Central memory CD4-positive, alpha-beta T cell (primary cell): ENCODE measurements at regions not wholly inside any gene's neighbourhood (a gene's known extent, or its start where the extent isn't known, plus 50 kb on each side); places are given as distances from the start of the nearest gene placed in this dataset.

Experiments
- DNase-seq: peaks from one replicate; pipeline ENCODE4 v3.0.0; 2022

DNA sequence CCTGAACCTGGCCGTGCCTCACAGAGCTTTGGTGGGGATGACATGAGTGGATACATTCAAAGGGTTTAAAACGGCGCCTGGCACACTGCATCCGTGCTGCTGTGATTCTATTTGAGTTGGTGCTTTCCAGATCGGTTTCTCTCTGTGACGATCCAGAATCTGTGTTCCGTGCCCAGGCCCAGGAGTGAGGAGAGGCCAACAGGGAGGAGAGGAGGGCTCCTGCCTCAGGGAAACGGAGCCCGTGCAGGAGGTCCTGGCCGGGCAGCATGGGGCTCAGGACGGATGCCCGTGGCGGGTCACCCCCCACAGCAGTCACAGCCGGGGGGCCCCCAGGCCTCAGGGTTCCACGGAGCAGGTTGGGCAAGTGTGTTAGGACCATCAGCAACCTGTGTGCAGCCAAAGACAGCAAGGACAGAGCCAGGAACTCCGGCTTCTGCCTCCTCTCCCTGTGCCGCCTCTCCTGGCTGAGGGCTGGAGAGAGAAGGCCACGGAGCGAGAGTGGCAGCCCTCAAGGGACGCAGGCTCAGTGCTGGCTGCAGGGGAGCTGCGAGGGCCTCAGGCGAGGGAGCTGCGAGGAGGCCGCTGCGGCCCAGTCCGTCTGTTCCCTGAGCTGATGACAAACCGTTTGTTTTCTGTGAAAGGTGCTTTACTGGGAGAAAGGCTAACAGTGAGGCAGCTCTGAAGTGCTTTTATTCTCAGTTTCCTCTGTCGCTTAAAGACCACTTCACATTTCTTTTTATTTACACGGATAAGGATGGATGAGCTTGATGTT is 99.3 kb downstream of the METRNL start:
- DNase-seq, result no peak

DNA sequence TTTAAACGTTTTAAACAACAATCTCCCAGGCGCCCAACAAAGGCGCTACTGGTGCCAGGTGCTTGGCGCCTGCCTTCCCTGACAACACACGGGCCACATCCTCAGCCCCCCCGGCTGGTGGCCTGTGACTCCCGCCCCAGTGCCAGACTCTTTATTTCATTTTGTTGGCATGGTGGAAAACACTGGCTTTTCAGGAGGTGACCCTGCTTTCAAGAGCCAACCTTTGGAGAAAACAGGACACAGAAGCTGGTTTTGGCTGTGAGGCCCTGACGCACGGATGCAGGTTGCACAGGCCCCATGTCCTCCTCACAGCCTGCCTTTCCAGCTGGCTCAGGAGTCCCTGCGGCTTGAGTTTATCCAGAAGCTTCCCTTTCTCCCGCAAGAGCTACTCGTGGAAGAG is 100.0 kb downstream of the METRNL start:
- DNase-seq, result no peak

DNA sequence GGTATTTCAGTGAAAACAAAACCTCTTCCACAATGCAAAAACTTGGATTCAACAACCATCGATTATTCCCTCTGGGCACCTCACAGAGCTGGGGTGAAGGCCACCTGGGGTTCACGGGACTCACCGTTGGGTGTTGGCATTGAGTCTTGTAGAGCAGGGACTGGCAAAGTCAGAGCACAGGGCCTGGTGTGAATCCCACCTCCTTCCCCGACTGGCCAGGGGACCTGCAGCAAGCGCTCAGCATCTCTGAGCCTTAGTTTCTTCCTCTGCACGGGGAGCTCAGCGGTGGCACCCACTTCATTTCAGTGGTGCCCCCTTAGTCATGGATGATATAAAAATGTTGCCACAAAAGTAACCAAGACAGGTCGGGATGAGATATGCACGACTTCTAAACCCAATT is 100.4 kb downstream of the METRNL start:
- no peak for DNase-seq

DNA sequence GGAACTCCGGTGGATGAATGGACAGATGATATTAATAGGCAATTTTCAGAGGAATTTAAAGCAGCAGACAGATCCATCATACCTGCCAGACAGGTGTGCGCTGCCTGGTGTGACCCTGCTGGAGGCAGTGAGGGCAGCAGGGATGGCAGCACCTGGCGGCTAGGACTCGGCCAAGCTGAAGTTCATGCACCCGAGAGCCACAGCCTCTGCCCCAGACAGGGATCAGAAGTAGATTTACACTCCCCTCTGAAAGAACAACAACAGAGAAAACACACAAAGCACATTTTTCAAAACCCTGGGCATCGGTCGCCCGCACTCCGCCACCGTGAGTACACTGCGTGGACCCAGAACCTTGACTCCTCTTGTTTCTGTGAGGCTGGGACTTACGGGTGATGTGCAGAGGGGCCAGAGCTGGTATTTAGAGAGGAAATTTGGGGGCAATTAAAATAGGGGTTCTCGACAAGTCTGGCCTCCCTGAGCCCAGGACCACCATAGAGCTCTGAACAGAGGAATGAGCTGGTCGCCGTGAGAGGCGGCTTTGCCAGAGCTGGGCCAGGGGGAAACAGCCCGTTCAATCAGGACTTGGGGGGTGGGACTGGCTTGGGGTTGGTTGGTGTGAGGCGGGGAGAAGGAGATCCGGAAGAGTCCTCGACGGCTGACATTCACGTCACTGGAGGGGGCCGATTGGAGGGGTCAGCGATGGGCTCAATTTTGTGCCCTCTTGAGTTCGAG is 101.0 kb downstream of the METRNL start:
- no peak for DNase-seq

DNA sequence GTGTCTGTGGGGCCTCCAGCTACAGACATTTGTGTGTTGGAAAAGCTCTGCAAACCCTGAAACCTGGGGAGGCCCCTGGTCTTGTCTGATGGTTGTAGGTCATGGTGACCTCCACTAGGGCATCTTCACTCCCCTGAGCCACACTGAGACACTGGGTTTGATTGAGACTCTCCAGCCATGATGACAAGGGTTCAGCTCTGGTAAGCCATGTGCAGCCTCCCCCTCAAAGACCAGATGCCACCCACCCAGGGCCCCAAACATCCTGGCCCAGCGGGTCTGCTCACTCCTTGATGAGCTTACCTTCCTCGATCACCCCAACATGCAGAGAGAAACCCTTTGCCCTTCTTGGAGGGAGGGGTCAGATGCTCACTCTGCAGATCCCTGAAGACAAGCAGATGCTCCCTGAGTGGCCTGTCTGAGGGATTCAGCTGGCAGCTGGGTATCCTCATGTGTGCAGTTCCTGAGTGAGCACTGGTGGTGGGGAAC is 101.6 kb downstream of the METRNL start:
- no peak for DNase-seq

DNA sequence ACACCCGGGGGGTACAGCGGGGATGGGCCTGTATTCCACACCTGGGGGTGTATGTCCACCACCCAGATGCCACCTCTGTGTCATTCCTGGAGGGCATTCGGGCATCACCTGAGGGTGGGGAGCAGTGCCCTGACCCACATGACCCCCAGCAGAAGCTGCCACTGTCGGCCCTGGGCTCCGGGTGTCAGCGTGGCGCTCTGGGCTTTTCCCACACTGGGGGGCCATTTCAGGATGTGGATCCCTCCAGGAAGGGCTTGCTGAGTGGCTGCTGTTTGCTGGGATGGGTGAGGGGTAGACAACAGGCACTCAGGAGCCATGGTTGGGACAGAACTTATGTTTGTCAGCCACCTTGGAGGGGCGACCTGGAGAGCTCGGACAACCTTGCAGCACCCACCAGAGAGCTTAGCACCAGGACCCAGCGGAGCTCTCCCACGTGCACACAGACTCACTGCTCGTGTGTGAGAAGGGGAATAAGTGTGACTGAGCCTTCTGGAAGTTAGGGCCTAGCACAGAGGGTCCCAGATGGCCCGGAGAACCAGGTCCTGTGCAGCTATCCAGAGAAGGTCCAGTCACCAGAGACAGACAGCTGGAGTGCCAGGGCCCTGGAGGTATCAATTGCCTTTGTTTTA is 102.7 kb downstream of the METRNL start:
- no peak for DNase-seq

DNA sequence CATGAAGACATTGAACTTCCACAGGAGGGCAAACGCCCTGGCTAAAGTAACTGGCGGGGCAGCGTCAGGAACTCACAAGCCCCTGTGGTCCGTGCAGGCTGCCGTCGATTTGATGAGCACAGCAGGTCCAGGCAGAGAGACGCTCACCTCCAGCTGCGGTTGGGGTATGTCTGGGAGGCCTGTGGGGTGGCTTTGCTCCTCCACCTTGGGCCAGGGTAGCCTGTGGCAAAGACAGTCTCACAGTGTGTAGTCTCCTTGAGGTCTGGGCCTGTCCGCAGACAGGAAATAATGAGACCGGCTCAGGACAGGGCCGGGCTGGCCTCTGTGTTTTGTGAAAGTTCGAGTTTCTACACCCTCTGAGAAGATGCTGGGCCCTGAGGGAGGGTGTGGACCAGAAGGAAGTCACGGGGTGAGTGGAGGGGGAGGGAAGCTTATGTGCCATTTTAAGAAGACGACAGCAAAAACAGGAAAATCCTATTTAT is 103.3 kb downstream of the METRNL start:
- no peak for DNase-seq

DNA sequence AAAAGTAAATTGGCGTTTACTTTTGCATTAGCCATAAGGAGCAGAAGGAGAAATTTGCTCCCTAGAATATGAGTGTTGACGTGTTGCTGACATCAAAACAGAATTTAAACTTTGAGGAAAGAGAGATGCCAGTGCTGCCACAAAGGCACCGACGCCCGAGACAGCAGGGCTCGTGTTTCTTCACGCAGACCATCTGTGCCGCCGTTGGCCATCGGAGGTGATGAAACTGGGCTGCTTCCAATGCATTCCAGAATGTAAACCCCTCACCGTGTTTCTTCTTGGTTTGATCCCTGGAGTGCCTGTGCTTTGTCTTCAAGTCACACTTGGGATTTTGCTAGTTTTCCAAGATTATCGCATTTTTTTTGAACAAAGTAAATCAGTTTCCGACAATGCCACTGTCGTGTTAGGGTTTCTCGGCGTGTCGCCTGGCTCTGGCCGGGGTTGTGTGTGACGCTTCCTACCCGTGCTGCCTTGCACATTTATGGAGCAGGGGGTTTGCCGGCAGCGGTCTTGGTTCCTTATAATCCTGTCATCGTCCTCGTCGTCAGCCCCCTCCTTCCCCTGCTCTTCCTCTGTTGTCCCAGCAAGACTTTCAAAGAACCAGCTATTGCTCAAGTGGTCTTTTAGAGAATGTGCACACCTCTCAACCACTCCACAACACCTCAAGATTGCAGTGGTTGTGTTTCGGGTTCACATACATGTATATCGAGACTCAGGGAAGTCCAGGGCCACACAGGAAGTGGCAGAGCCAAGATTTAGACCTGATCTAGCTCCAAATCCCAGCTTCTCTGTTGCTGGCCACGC is 103.9 kb downstream of the METRNL start:
- DNase-seq, result no peak

DNA sequence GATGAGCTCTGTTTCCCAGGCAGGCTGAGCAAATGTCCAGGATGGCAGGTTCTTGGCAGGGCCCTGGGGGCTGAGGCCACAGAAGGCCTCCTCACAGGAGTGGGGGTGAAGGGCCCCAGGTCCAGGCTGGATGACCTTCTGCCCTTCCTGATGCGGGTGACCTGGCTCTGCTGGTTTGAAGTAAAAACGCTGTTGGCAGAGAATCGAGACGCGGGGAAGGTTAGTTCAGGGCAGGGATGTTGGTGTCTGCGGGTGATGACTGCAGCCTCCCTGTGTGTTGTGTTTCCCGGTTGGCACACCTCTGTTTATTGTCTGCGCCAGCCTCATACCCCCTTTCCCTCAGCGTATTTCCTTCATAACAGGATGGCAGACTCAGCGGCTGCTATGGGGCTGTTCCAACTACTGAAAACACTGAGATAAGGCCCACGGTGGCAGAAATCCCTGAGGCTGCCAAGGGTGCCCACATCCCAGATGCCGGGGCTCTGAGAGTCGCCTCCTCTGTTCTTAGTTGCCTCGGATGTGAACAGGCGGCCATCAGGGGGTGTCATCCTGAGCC is 104.6 kb downstream of the METRNL start:
- DNase-seq, result no peak

DNA sequence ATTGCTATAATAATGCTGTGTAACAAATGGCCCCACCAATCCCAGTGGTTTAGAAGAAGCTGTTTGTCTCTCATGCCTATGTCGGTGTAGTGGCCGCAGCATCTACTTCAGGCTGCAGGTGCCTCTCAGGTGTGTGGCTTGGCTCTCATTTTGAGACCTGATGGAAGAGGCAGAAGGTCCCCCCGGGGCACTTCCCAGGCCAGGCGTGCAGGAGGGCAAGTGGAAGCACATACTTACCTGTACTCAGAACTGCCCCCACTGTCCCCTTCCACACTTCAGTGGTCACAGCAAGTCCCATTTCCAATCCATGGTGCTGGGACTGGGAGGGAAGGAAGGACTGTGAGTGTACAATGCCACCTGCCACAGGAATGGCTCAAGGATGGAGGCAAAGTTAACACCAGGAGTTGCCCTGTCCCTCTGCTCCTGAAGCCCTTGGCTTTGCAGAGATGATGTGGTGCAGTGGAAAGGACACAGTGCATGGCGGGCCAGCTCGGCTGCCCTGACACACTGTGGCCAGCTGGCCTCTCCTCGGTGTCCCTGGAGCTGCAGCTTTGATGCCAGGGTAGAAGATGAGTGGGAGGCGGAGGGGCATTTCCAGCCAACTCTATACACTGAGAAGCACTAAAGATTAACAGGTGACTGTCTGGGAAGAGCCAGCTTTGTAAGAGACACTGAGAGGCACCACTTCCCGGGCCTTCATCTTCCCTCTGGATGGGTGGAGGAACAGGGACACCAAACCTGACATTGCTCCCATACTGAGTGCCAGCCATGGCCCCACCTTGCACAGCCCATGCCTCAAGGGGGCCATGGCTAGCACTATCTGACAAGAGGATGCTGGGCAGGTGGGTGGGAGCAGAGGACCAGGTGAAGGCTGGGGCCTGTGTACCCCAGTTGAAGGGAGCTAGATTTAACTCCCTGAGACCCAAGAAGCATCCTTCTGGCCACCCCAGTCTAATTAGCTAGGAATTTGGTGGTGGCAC is 105.9 kb downstream of the METRNL start:
- no peak for DNase-seq

DNA sequence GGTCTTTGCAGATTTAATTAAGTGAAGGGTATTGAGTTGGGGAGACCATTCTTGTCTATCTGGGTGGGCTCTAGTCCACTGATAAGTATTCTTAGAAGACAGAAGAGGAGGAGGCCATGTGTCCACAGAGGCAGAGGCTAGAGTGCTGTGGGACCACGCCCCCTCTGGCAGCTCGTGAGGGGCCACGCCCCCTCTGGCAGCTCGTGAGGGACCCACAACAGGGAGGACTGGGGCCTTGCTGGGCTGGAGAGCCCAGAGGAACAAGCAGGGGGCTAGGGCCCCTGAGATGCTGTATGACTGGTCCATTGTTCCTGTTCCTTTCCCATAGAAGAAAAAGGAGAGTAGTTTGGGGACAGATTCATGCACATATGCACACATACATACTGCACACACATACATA is 106.8 kb downstream of the METRNL start:
- DNase-seq, result no peak

DNA sequence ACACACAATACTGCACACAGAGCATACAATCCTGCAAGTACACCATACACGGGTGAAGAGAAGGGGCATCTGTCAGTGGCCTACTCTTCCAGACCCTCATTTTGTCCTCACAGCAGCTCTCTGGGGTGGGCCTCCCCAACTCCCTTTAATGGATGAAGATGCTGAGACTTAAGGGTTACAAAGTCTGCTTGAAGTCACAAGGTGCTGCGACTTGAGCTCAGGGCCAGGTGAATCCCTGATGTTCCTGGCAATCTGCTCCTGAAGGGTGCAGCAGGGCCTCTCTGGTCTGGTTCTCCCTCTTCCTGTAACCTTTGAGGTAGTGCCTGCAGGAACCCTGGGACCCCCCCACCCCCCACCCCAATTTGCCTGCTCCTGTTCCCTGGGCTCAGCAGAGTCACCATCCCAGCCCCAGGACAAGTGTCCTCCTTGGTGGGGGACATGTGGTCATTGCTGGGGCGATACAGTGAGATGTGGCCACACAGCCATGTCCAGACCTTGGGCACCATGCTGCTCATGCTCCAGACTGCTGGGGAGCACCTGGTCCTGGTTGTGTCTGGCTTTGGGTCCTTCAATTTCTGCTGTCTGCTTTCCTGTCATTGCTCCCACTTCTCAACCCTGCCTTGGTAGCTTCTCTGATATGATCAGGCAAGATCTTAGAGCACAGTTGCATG is 107.5 kb downstream of the METRNL start:
- DNase-seq, result no peak

DNA sequence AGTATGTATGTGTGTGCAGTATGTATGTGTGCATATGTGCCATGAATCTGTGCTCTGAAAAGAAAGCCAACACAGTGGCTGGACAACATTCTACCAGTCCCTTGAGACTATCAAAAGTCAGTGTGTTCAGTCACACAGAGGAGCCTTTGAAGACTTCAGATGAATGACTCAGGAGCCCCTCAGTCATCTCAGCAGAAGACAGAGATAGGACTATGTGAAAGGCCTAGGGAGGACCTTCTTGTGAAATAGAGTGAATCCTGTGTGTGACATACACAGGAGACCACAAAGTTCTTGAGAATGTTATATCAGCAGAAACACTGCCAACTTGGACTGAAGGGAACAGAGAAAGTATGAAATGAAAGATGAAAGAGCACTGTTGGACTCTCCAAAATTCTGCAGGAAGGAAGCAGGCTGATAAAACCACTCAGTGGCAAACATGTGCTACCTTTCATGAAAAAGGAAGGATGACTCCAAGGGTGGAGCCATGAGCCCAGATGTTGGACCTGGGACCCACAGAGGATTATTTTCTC is 108.4 kb downstream of the METRNL start:
- DNase-seq, result no peak

DNA sequence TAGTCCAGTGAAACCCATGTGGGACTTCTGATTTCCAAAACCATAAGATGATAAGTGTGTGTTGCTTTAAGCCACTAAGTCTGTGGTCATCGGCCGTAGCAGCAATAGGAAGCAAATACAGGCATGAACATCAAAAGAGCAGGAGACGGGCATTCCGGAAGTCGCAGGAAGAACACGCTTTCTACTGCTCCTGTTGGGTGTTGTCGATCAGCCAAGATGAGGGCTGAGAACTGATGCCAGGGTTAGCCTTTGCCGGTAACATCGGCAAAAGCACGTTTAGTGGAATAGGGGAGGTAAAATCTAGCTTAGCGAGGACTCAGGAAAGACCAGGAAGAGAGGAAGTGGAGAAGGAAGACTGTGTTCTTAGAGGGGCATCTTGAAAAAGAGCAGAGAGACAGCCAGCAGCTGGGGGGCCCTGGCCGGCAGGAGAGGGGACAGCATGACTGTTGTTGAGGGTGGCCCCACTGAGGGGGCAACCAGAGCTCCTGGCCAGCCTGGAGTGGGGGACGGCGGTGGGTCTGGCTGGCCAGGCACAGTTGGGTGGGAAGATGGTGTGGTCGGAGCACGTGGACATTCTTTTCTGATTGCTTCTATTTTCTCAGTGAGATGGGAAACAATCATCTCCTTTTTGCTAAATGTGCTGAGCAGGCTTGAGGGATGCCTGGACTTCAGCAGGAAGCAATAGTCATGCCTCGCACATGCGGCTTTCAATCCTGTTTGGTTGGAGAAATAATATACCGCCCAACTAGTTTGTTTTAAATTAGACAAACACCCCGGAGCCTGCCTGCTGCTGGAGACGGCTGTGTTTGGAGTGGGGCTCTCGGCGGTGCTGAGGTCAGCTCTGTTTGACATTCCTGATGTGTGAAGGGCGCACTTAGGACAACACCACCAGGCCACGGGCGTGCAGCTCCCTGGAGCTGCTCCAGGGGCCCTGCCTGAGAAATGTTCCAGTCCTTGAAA is 109.9 kb downstream of the METRNL start:
- no peak for DNase-seq

DNA sequence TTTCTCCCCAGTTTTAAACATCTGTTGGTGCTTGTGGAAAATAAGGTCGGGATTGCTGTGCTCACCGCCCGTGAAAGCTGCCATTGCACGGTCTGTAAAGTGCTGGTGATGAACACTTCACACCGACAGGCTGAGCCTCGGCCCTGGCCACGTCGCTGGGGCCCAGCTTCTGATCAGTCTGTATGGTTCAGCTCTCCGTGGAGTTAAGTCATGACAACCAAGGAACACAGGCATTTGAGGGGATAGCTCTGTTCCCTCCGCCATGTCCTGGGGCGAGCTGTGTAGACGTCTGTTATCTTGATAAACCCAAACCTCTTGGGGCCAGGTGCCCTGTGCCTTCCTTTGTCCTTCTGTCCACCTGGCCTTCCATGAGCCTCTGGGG is 110.6 kb downstream of the METRNL start:
- DNase-seq, result no peak

DNA sequence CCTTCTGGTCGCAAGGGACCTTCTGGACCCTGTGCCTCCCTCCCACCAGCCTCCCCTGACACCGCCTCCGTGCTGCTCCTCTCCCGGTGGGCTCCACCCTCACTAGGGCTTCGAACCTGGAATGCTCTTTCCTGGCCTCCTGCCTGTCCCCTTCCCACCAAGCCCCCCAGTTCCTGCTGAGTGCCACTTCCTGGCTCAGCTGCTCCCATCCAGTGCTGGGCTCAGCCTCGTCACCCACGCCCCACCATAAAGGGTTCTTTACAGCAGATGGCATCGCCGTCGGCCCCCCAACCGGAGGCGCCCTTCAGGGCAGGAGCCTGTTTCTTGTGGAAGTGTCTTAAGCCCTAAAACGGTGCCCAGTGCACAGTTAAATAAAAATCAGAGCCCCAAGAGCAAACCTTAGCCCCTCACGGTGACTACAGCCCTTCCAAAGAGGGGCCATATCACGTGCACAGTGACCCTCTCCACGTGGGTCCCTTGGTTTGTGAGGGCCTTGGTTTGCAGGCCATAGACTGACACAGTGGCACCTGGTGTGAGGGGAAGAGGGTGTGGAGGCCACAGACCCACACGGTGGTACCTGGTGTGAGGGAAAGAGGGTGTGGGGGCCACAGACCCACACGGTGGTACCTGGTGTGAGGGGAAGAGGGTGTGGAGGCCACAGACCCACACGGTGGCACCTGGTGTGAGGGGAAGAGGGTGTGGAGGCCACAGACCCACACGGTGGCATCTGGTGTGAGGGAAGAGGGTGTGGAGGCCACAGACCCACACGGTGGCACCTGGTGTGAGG is 111.4 kb downstream of the METRNL start:
- DNase-seq, result no peak

DNA sequence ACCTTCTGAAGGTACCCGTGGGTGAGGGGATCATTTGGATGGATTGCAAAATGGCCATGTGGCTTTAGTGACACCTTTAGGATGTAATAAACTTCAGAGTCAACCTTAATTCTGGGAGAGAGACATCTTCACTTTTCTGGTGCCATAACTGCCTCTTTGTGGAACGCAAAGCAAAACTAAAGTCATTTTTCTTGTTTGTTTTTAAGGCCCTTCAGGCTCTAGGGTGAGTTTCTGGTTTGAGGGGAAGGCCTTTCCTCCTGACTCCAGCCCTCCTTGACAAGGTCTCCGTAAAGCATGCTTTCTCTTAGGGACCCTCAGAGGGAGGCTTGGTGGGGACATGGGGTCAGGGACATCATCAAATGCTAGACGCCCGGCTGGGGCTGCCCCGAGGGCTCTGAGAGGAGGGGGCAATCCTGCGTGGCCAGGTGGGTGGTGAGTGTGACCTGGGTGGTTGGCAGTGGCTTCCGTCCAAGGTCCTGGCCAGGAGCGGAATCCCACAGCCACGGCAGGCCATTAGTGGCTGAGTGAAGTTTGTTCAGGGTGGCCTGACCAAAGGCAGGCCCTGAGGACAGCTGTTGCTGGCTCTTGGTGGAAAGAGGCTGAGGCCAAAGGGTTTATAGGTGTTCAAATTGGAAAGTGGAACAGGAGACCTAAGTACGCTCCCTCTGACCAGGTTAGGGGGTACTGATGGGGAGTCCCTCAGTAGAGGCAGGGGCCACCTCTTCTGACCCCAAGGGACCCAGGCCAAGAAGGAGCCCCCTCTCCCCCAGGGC is 112.2 kb downstream of the METRNL start:
- DNase-seq, result no peak
